GM21737 (cell line): ENCODE measurements at regions not wholly inside any gene's neighbourhood (a gene's known extent, or its start where the extent isn't known, plus 50 kb on each side); places are given as distances from the start of the nearest gene placed in this dataset.
"Not testable (repeated sequence)": the region's sequence is repeated elsewhere in the genome, so short reads cannot be mapped to it uniquely, and the experiment has no call there.

Source experiments
- ATAC-seq: cut with Tn5 transposase; IDR thresholded peaks from one replicate; pipeline ENCODE4 v1.9.1; 2021; ENCODE audit warnings: mild to moderate bottlenecking, moderate library complexity; ENCODE audit not compliant: unreplicated experiment

GRCh38 chr2:215833531-215834162 lies 179.7 kb downstream of the MREG start:
- no peak for ATAC-seq

- no peak for ATAC-seq
Observed at GRCh38 chr2:215832791-215833190, 180.6 kb downstream of the MREG start.

- no peak for ATAC-seq
Observed at GRCh38 chr2:215831296-215831913, 181.9 kb downstream of the MREG start.

GRCh38 chr2:215830304-215830703 lies 183.0 kb downstream of the MREG start:
- ATAC-seq = no peak

- no peak for ATAC-seq
Observed at GRCh38 chr2:215829261-215829660, 184.1 kb downstream of the MREG start.

GRCh38 chr2:215828528-215829184 lies 184.7 kb downstream of the MREG start:
- peak; percentile 89 for ATAC-seq

GRCh38 chr2:215826838-215827441 lies 186.4 kb downstream of the MREG start:
- ATAC-seq = no peak

GRCh38 chr2:215826376-215826775 lies 187.0 kb downstream of the MREG start:
- no peak for ATAC-seq

GRCh38 chr2:215825707-215826106 lies 187.6 kb downstream of the MREG start:
- no peak for ATAC-seq

- not testable (repeated sequence) for ATAC-seq
Observed at GRCh38 chr2:215821298-215821697, 192.1 kb downstream of the MREG start.

GRCh38 chr2:215819713-215820112 lies 193.6 kb downstream of the MREG start:
- not testable (repeated sequence) for ATAC-seq

- no peak for ATAC-seq
Observed at GRCh38 chr2:215817046-215817445, 196.3 kb downstream of the MREG start.

- ATAC-seq = no peak
Observed at GRCh38 chr2:215816424-215816823, 196.9 kb downstream of the MREG start.

- no peak for ATAC-seq
Observed at GRCh38 chr2:215815960-215816359, 197.4 kb downstream of the MREG start.

- no peak for ATAC-seq
Observed at GRCh38 chr2:215812966-215813365, 200.4 kb downstream of the MREG start.

- ATAC-seq = peak; percentile 94
Observed at GRCh38 chr2:215811409-215812345, 201.7 kb downstream of the MREG start.

GRCh38 chr2:215811003-215811402 lies 202.3 kb downstream of the MREG start:
- peak; percentile 29 for ATAC-seq

- ATAC-seq = no peak
Observed at GRCh38 chr2:215808996-215809395, 204.4 kb downstream of the MREG start.

- no peak for ATAC-seq
Observed at GRCh38 chr2:215808194-215808593, 205.2 kb downstream of the MREG start.

- no peak for ATAC-seq
Observed at GRCh38 chr2:215805493-215805892, 207.9 kb downstream of the MREG start.

GRCh38 chr2:215803150-215803549 lies 210.2 kb downstream of the MREG start:
- no peak for ATAC-seq
